GM21447 (cell line): ENCODE measurements at regions not wholly inside any gene's neighbourhood (a gene's known extent, or its start where the extent isn't known, plus 50 kb on each side); places are given as distances from the start of the nearest gene placed in this dataset.
A peak's percentile ranks its signal among the peaks of the same experiment; 100 is the strongest.
"Not testable (repeated sequence)": the region's sequence is repeated elsewhere in the genome, so short reads cannot be mapped to it uniquely, and the experiment has no call there.

ENCODE experiments used
- ATAC-seq: cut with Tn5 transposase; IDR thresholded peaks from one replicate; pipeline ENCODE4 v1.9.1; 2021; ENCODE audit not compliant: unreplicated experiment

GRCh38 chr7:159210581-159211235, 66.0 kb upstream of the VIPR2 start:
- ATAC-seq = no peak

- ATAC-seq = no peak
Observed at GRCh38 chr7:159209429-159209828, 64.8 kb upstream of the VIPR2 start.

GRCh38 chr7:159207951-159208350, 63.3 kb upstream of the VIPR2 start:
- no peak for ATAC-seq

- ATAC-seq = no peak
Observed at GRCh38 chr7:159207393-159207792, 62.7 kb upstream of the VIPR2 start.

- ATAC-seq = no peak
Observed at GRCh38 chr7:159205833-159206232, 61.2 kb upstream of the VIPR2 start.

GRCh38 chr7:159204664-159205063, 60.0 kb upstream of the VIPR2 start:
- no peak for ATAC-seq

GRCh38 chr7:159203253-159203652, 58.6 kb upstream of the VIPR2 start:
- not testable (repeated sequence) for ATAC-seq

- ATAC-seq = no peak
Observed at GRCh38 chr7:159201722-159202330, 57.2 kb upstream of the VIPR2 start.

GRCh38 chr7:159200421-159200820, 55.8 kb upstream of the VIPR2 start:
- no peak for ATAC-seq

- no peak for ATAC-seq
Observed at GRCh38 chr7:159198016-159198724, 53.5 kb upstream of the VIPR2 start.

- peak; percentile 66 for ATAC-seq
Observed at GRCh38 chr7:159197066-159197975, 52.7 kb upstream of the VIPR2 start.

GRCh38 chr7:159196584-159196983, 51.9 kb upstream of the VIPR2 start:
- no peak for ATAC-seq

- no peak for ATAC-seq
Observed at GRCh38 chr7:159195946-159196345, 51.3 kb upstream of the VIPR2 start.
